ENCODE measurements at regions not wholly inside any gene's neighbourhood (a gene's known extent, or its start where the extent isn't known, plus 50 kb on each side); places are given as distances from the start of the nearest gene placed in this dataset.

DNA sequence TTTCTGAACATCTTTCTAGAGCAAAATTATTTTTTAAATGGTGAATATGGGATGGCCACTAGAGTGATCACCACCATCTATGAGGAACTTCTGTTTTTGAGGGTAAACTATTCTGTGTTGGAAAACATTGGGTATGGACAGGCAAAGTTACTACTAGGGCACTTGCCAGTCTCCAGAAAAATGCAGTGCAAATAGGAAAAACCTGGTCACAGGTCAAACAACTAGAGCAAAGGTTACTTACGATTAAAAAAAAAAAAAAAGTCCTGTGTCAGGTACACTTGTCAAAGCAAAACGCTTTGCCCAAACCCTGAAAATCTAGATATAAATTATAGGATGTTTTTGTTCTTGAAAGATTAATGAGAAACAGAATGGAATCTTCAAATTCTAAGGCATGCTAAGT, 66.2 kb downstream of the SLITRK1 start:
- Histone ChIP-seq H3K4me3 (replicated peaks in 1 of 3; ENCODE audit: insufficient read depth in 1 of 3, low read depth in 1 of 3, low read length in 3 of 3) (no peak overlapping the region), H4K20me1 (replicated peaks; ENCODE audit: control insufficient read depth, extremely low read depth, insufficient read depth, low read length) (no peaks in the 10 kb centered on the region), H3K4me2 (ENCODE audit: insufficient read depth, low read length) (no peak overlapping the region), H3K9me3 (replicated peaks; ENCODE audit: control insufficient read depth, insufficient read depth, low read length) (peaks cover 8% of the 10 kb centered on the region), H3K4me1 (ENCODE audit: control insufficient read depth, extremely low read depth, insufficient read depth, low read length) (no peaks in the 10 kb centered on the region), H3K79me2 (ENCODE audit: control insufficient read depth, insufficient read depth, low read length) (no peaks in the 10 kb centered on the region), H2AFZ (ENCODE audit: low read depth, low read length) (no peak overlapping the region), H3K27me3 (ENCODE audit: control insufficient read depth in 2 of 2, insufficient read depth in 2 of 2, low read length in 2 of 2) (no peaks in the 10 kb centered on the region), H3K9me1 (replicated peaks; ENCODE audit: control insufficient read depth, extremely low read depth, insufficient read depth, low read length) (no peaks in the 10 kb centered on the region), H3K9ac (replicated peaks; ENCODE audit: extremely low read depth, insufficient read depth, low read length) (no peak overlapping the region), H3K27ac (ENCODE audit: insufficient read depth, low read depth, low read length) (no peak overlapping the region), H3K36me3 (ENCODE audit: control insufficient read depth in 2 of 2, extremely low read depth in 1 of 2, insufficient read depth in 2 of 2, low read length in 2 of 2) (no peaks in the 10 kb centered on the region)
- intact Hi-C loops (cut with micrococcal nuclease) (no loop called here), dilution Hi-C loops (cut with MboI; ENCODE audit: extremely low pct_ligation_motif_present, low sequenced_read_pairs) (no loop called here)
- FAIRE-seq (no peak), DNase-seq (ENCODE audit: low read depth, low spot score) (no peak)
- BruUV-seq (replicated peaks), result no TSS peak
- CTCF ChIA-PET, result no interaction called here
- TF ChIP-seq, protein P1, sequence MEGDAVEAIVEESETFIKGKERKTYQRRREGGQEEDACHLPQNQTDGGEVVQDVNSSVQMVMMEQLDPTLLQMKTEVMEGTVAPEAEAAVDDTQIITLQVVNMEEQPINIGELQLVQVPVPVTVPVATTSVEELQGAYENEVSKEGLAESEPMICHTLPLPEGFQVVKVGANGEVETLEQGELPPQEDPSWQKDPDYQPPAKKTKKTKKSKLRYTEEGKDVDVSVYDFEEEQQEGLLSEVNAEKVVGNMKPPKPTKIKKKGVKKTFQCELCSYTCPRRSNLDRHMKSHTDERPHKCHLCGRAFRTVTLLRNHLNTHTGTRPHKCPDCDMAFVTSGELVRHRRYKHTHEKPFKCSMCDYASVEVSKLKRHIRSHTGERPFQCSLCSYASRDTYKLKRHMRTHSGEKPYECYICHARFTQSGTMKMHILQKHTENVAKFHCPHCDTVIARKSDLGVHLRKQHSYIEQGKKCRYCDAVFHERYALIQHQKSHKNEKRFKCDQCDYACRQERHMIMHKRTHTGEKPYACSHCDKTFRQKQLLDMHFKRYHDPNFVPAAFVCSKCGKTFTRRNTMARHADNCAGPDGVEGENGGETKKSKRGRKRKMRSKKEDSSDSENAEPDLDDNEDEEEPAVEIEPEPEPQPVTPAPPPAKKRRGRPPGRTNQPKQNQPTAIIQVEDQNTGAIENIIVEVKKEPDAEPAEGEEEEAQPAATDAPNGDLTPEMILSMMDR (IDR thresholded peaks at IDR 0.05; ENCODE audit: extremely low read depth in 1 of 2, insufficient read depth in 1 of 2, low read depth in 1 of 2, low read length in 2 of 2), result no peak
- TF ChIP-seq FOS (IDR thresholded peaks at IDR 0.05; ENCODE audit: borderline replicate concordance, insufficient read depth, low read length), result no peak
- POLR2A ChIA-PET, result no interaction called here

DNA sequence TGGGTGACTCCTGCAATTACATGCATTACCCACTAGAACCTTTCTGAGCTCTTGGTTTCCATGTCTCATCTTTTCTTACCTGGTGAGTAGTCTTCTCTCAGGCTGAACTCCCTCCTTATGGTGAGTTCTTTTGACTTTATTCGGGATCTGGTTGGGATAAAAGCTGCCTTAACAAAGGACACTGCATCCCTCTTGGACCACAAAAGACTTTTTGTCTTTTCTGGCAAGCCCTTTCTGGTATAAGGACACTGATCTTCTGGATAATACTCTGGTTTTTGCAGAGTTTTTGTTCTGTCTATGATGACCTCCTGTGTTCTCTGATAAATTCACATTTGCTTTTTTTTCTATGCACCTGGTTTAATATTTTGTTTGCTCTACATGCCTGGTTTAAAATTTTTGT, 66.7 kb downstream of the SLITRK1 start:
- Histone ChIP-seq H3K27me3 (ENCODE audit: control insufficient read depth in 2 of 2, insufficient read depth in 2 of 2, low read length in 2 of 2) (no peaks in the 10 kb centered on the region), H3K9me3 (replicated peaks; ENCODE audit: control insufficient read depth, insufficient read depth, low read length) (peaks cover 8% of the 10 kb centered on the region), H3K36me3 (ENCODE audit: control insufficient read depth in 2 of 2, extremely low read depth in 1 of 2, insufficient read depth in 2 of 2, low read length in 2 of 2) (no peaks in the 10 kb centered on the region), H3K4me2 (ENCODE audit: insufficient read depth, low read length) (no peak overlapping the region), H3K9ac (replicated peaks; ENCODE audit: extremely low read depth, insufficient read depth, low read length) (no peak overlapping the region), H3K4me3 (replicated peaks in 1 of 3; ENCODE audit: insufficient read depth in 1 of 3, low read depth in 1 of 3, low read length in 3 of 3) (no peak overlapping the region), H3K27ac (ENCODE audit: insufficient read depth, low read depth, low read length) (no peak overlapping the region), H3K79me2 (ENCODE audit: control insufficient read depth, insufficient read depth, low read length) (no peaks in the 10 kb centered on the region), H3K9me1 (replicated peaks; ENCODE audit: control insufficient read depth, extremely low read depth, insufficient read depth, low read length) (no peaks in the 10 kb centered on the region), H3K4me1 (ENCODE audit: control insufficient read depth, extremely low read depth, insufficient read depth, low read length) (no peaks in the 10 kb centered on the region), H4K20me1 (replicated peaks; ENCODE audit: control insufficient read depth, extremely low read depth, insufficient read depth, low read length) (no peaks in the 10 kb centered on the region), H2AFZ (ENCODE audit: low read depth, low read length) (no peak overlapping the region)
- FAIRE-seq (no peak), DNase-seq (ENCODE audit: low read depth, low spot score) (no peak)
- ChIA-PET POLR2A (no interaction called here), CTCF (no interaction called here)
- intact Hi-C loops (cut with micrococcal nuclease) (no loop called here), dilution Hi-C loops (cut with MboI; ENCODE audit: extremely low pct_ligation_motif_present, low sequenced_read_pairs) (no loop called here)
- TF ChIP-seq GATA2 (IDR thresholded peaks at IDR 0.05; ENCODE audit: insufficient read depth, insufficient read length, low read depth, low read length) (no peak), POLR2A (IDR thresholded peaks at IDR 0.05; ENCODE audit: low read depth, low read length) (no peak), JUN (IDR thresholded peaks at IDR 0.05; ENCODE audit: borderline replicate concordance, insufficient read depth, insufficient read length, low read depth) (no peak), FOS (IDR thresholded peaks at IDR 0.05; ENCODE audit: borderline replicate concordance, insufficient read depth, low read length) (no peak), POLR2AphosphoS5 (IDR thresholded peaks at IDR 0.05; ENCODE audit: insufficient read depth, low read depth, low read length) (no peak)
- TF ChIP-seq, protein P1 (IDR thresholded peaks at IDR 0.05; ENCODE audit: extremely low read depth in 1 of 2, insufficient read depth in 1 of 2, low read depth in 1 of 2, low read length in 2 of 2), result no peak
- BruUV-seq (replicated peaks), result no TSS peak

Measured in endothelial cell of umbilical vein (primary cell).